ENCODE measurements at regions not wholly inside any gene's neighbourhood (a gene's known extent, or its start where the extent isn't known, plus 50 kb on each side); places are given as distances from the start of the nearest gene placed in this dataset.

- no peaks in the 10 kb centered on the region for H3K27me3 ChIP-seq
- 73% methylated on average over 6 of the region's 6 CpGs for WGBS
- H3K4me3 ChIP-seq: no peak overlapping the region
- H3K36me3 ChIP-seq: no peaks in the 10 kb centered on the region
- TF ChIP-seq CTCF (IDR thresholded peaks at IDR 0.05): no peak
- no peak for TF ChIP-seq POLR2A (IDR thresholded peaks at IDR 0.05; ENCODE audit: low read depth)
- H3K27ac ChIP-seq (replicated peaks in 1 of 4): no peak overlapping the region
- intact Hi-C loops (cut with DNase I): no loop called here
- H3K4me1 ChIP-seq: no peaks in the 10 kb centered on the region
- peaks cover 0 to 5% (median 0%) of the 10 kb centered on the region in 4 donors for H3K9me3 ChIP-seq
- DNase-seq (ENCODE audit: extremely low spot score): peak; percentile 82
These were observed 414.1 kb upstream of the CLINT1 start for GRCh38 chr5:158273035-158273434.

GRCh38 chr5:158272409-158272808 lies 413.5 kb upstream of the CLINT1 start:
- no peaks in the 10 kb centered on the region for H3K36me3 ChIP-seq
- H3K27me3 ChIP-seq: no peaks in the 10 kb centered on the region
- no peak overlapping the region for H3K27ac ChIP-seq (replicated peaks in 1 of 4)
- WGBS: 73% methylated on average over 3 of the region's 3 CpGs
- no peak for DNase-seq (ENCODE audit: extremely low spot score)
- no peak overlapping the region for H3K4me3 ChIP-seq
- H3K4me1 ChIP-seq: no peaks in the 10 kb centered on the region
- peaks cover 0 to 11% (median 2%) of the 10 kb centered on the region in 4 donors for H3K9me3 ChIP-seq
- intact Hi-C loops (cut with DNase I): no loop called here
- TF ChIP-seq POLR2A (IDR thresholded peaks at IDR 0.05; ENCODE audit: low read depth) (no peak), CTCF (IDR thresholded peaks at IDR 0.05) (no peak), EP300 (IDR thresholded peaks at IDR 0.05) (no peak), POLR2AphosphoS5 (IDR thresholded peaks at IDR 0.05) (no peak)

GRCh38 chr5:158270996-158271554 lies 412.1 kb upstream of the CLINT1 start:
- intact Hi-C loops (cut with DNase I): no loop called here
- H3K36me3 ChIP-seq: no peaks in the 10 kb centered on the region
- H3K27ac ChIP-seq (replicated peaks in 1 of 4): no peak overlapping the region
- H3K27me3 ChIP-seq: no peaks in the 10 kb centered on the region
- H3K4me1 ChIP-seq: no peaks in the 10 kb centered on the region
- 62% methylated on average over 2 of the region's 2 CpGs for WGBS
- no peak for DNase-seq (ENCODE audit: extremely low spot score)
- TF ChIP-seq EP300 (IDR thresholded peaks at IDR 0.05) (no peak), POLR2A (IDR thresholded peaks at IDR 0.05; ENCODE audit: low read depth) (no peak), CTCF (IDR thresholded peaks at IDR 0.05) (no peak), POLR2AphosphoS5 (IDR thresholded peaks at IDR 0.05) (no peak)
- peaks cover 0 to 18% (median 3%) of the 10 kb centered on the region in 4 donors for H3K9me3 ChIP-seq
- no peak overlapping the region for H3K4me3 ChIP-seq

- TF ChIP-seq POLR2A (IDR thresholded peaks at IDR 0.05; ENCODE audit: low read depth): no peak
- no peak for TF ChIP-seq CTCF (IDR thresholded peaks at IDR 0.05)
- no peak for TF ChIP-seq POLR2AphosphoS5 (IDR thresholded peaks at IDR 0.05)
- no peak for TF ChIP-seq EP300 (IDR thresholded peaks at IDR 0.05)
- Histone ChIP-seq H3K4me1 (no peaks in the 10 kb centered on the region), H3K27me3 (no peaks in the 10 kb centered on the region), H3K36me3 (no peaks in the 10 kb centered on the region), H3K4me3 (no peak overlapping the region), H3K9me3 (peaks cover 0 to 18% (median 3%) of the 10 kb centered on the region in 4 donors), H3K27ac (replicated peaks in 1 of 4) (no peak overlapping the region)
- WGBS: 94% methylated on average over 8 of the region's 8 CpGs
- peak; percentile 78 for DNase-seq (ENCODE audit: extremely low spot score)
- intact Hi-C loops (cut with DNase I): no loop called here
These were observed 409.3 kb upstream of the CLINT1 start for GRCh38 chr5:158268286-158268685.

GRCh38 chr5:158267228-158267627 lies 408.3 kb upstream of the CLINT1 start:
- TF ChIP-seq POLR2A (IDR thresholded peaks at IDR 0.05; ENCODE audit: low read depth) (no peak), CTCF (IDR thresholded peaks at IDR 0.05) (no peak), POLR2AphosphoS5 (IDR thresholded peaks at IDR 0.05) (no peak), EP300 (IDR thresholded peaks at IDR 0.05) (no peak)

More at GRCh38 chr5:158267228-158267627, 408.3 kb upstream of the CLINT1 start:
- Histone ChIP-seq H3K27me3 (no peaks in the 10 kb centered on the region), H3K4me1 (no peaks in the 10 kb centered on the region), H3K9me3 (peaks cover 0 to 18% (median 3%) of the 10 kb centered on the region in 4 donors), H3K27ac (replicated peaks in 1 of 4) (no peak overlapping the region), H3K36me3 (no peaks in the 10 kb centered on the region), H3K4me3 (no peak overlapping the region)
- intact Hi-C loops (cut with DNase I): no loop called here
- peak; percentile 17 for DNase-seq (ENCODE audit: extremely low spot score)
- WGBS: 85% methylated on average over 2 of the region's 2 CpGs

All from esophagus muscularis mucosa (tissue), 4 donors.